ENCODE measurements at regions not wholly inside any gene's neighbourhood (a gene's known extent, or its start where the extent isn't known, plus 50 kb on each side); places are given as distances from the start of the nearest gene placed in this dataset.

GRCh38 chr12:30395190-30395589, 300.5 kb downstream of the IPO8 start:
- TF ChIP-seq CTCF (IDR thresholded peaks at IDR 0.05; ENCODE audit: poor library complexity) = no peak
- no peak for TF ChIP-seq EZH2phosphoT487 (IDR thresholded peaks at IDR 0.05; ENCODE audit: low read depth, severe bottlenecking, unreplicated experiment)
